ENCODE measurements at regions not wholly inside any gene's neighbourhood (a gene's known extent, or its start where the extent isn't known, plus 50 kb on each side); places are given as distances from the start of the nearest gene placed in this dataset.

- no peak for TF ChIP-seq CTCF (IDR thresholded peaks at IDR 0.05; ENCODE audit: extremely low read depth, insufficient read depth, missing control alignments)
- no peak for DNase-seq (ENCODE audit: low spot score)
- in situ Hi-C loops (cut with MboI; ENCODE audit: low pct_unique_long_range_greater_than_20kb, low sequenced_read_pairs, unreplicated experiment), result no loop called here
Measured at GRCh38 chr18:1618364-1618763, 713.7 kb downstream of the ADCYAP1 start.

DNA sequence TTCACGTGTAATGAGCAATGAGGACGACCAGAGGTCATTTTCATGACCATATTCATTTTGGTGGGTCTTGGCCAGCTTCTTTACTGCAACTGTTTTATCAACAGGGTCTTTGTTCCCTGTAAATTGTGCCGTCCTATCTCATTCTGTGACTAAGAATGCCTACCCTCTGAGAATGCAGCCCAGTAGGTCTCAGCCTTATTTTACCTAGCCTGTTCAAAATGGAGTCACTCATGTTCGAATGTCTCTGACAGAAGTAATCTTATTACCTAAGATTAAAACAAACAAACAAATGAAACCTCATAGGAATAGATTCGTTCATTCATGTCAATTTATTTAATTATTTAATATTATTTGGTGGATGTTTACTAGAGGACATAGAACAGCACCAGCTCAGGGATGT, 714.8 kb downstream of the ADCYAP1 start:
- TF ChIP-seq CTCF (IDR thresholded peaks at IDR 0.05; ENCODE audit: extremely low read depth, insufficient read depth, missing control alignments), result no peak
- no peak for DNase-seq (ENCODE audit: low spot score)
- in situ Hi-C loops (cut with MboI; ENCODE audit: low pct_unique_long_range_greater_than_20kb, low sequenced_read_pairs, unreplicated experiment), result no loop called here

- in situ Hi-C loops (cut with MboI; ENCODE audit: low pct_unique_long_range_greater_than_20kb, low sequenced_read_pairs, unreplicated experiment), result no loop called here
- DNase-seq (ENCODE audit: low spot score), result no peak
- TF ChIP-seq CTCF (IDR thresholded peaks at IDR 0.05; ENCODE audit: extremely low read depth, insufficient read depth, missing control alignments), result no peak
Measured at GRCh38 chr18:1624612-1625011, 719.9 kb downstream of the ADCYAP1 start.

DNA sequence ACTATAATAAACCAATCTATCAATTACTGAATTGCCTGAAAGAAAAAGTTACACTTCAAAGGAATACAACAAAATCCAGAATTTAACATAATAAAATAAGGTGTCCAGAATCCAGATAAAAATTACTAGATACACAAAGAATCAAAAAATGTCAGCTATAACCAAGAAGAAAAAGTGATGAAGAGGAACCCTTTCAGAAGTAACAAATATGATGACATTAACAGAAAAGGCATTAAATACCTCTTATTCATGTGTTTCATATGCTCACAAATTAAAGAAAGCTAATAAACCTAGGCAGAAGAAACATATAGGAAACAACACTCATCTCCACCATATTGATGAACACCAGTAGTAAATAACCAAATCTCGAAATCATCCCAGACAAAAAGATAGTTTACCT, 722.8 kb downstream of the ADCYAP1 start:
- no peak for TF ChIP-seq CTCF (IDR thresholded peaks at IDR 0.05; ENCODE audit: extremely low read depth, insufficient read depth, missing control alignments)
- no peak for DNase-seq (ENCODE audit: low spot score)
- in situ Hi-C loops (cut with MboI; ENCODE audit: low pct_unique_long_range_greater_than_20kb, low sequenced_read_pairs, unreplicated experiment), result no loop called here

DNA sequence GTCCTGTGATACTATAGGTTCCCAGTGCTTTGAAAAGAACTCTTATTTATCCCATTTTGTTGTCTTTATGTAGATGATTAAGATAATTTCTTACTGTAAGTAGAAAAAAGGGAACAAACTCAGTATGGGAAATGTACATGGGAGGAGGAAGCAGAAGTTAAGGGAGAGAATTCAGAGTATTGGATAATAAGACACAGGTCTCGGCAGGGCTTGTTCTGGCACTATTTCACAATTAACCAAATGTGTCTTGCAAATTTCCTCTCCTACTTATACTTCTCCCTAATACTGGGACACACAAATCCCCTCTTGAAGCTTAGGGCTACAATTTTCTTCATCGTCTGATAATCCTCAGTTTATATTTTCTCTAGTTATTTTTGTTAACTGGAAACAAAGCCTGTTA, 744.0 kb downstream of the ADCYAP1 start:
- no peak for TF ChIP-seq CTCF (IDR thresholded peaks at IDR 0.05; ENCODE audit: extremely low read depth, insufficient read depth, missing control alignments)
- in situ Hi-C loops (cut with MboI; ENCODE audit: low pct_unique_long_range_greater_than_20kb, low sequenced_read_pairs, unreplicated experiment), result no loop called here
- DNase-seq (ENCODE audit: low spot score), result no peak

GRCh38 chr18:1652018-1652417, 747.3 kb downstream of the ADCYAP1 start:
- TF ChIP-seq CTCF (IDR thresholded peaks at IDR 0.05; ENCODE audit: extremely low read depth, insufficient read depth, missing control alignments), result no peak
- in situ Hi-C loops (cut with MboI; ENCODE audit: low pct_unique_long_range_greater_than_20kb, low sequenced_read_pairs, unreplicated experiment), result no loop called here

DNA sequence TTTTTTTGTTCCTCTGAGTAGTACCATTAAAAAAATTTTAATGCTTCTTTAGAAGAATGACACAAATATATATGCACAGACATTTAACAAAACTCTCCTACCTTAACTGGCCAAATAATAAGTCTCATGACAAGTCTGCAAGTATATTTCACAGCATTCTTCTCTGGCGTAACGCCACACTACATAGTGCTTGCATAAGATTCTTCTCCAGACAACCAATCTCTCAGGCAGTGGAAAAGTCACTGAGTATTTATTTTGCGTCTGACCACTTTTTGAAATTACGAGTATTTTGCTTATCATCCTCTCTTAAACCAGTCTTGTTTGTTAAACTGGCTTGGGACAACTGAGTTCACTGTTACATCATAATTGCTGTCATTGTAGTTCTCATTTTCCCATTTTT, 749.2 kb downstream of the ADCYAP1 start:
- in situ Hi-C loops (cut with MboI; ENCODE audit: low pct_unique_long_range_greater_than_20kb, low sequenced_read_pairs, unreplicated experiment), result no loop called here
- TF ChIP-seq CTCF (IDR thresholded peaks at IDR 0.05; ENCODE audit: extremely low read depth, insufficient read depth, missing control alignments), result no peak
- no peak for DNase-seq (ENCODE audit: low spot score)

More at GRCh38 chr18:1652018-1652417, 747.3 kb downstream of the ADCYAP1 start:
- no peak for DNase-seq (ENCODE audit: low spot score)

All from GM13977 (cell line).